Right cardiac atrium (tissue), 5 donors: ENCODE measurements at regions not wholly inside any gene's neighbourhood (a gene's known extent, or its start where the extent isn't known, plus 50 kb on each side); places are given as distances from the start of the nearest gene placed in this dataset.
A peak's percentile ranks its signal among the peaks of the same experiment; 100 is the strongest.

Source experiments
- ATAC-seq, 2 donors: fragments of 200-7000 bp; cut with Tn5 transposase; one replicate each; pipeline versions ENCODE4 v1.8.0 to v1.9.1; 2020; ENCODE audit warnings: moderate library complexity in 2 of 2, mild to moderate bottlenecking in 1 of 2
- DNase-seq, 3 donors: peaks; one replicate each; pipeline ENCODE4 v3.0.0-alpha.2; 2020
- H3K27ac ChIP-seq: one replicate; pipeline ENCODE4 v1.5.1; 2013; ENCODE audit warnings: mild to moderate bottlenecking, low read length, control low read depth, moderate library complexity
- H3K27me3 ChIP-seq: one replicate; pipeline ENCODE4 v1.6.1; 2013; ENCODE audit not compliant: control insufficient read depth, insufficient read depth
- H3K4me1 ChIP-seq: one replicate; pipeline ENCODE4 v1.6.1; 2013; ENCODE audit warnings: low read length; ENCODE audit not compliant: control insufficient read depth, insufficient read depth
- H3K4me3 ChIP-seq: one replicate; pipeline ENCODE4 v1.5.1; 2013; ENCODE audit warnings: low read length, control low read depth
- H3K9me3 ChIP-seq: one replicate; pipeline ENCODE4 v1.6.1; 2013; ENCODE audit warnings: low read length; ENCODE audit not compliant: control insufficient read depth
- WGBS: extraction: QIAGEN DNeasy Blood & Tissue Kit; methylation state at CpG from one replicate; pipeline ENCODE4 v1.1.7; 2013; 5-methylcytosine and 5-hydroxymethylcytosine counted together
- intact Hi-C, 4 donors: fragments of 100-400 bp; cut with DNase I; formaldehyde crosslinking; loops; one replicate each; pipeline versions ENCODE4 v1.11.0 to v1.14.0; 2022 to 2023
- donor health status: healthy with polysubstance abuse.
- donor health status: DM: no; HTN: yes; CAD: no.
- donor health status: DM: no; HTN: no; CAD: no.
- donor health status: DM: no; HTN: yes; CAD: no; lungs with severe emphysema.
- donor health status: DM: yes; HTN: yes; CAD: no.

GRCh38 chr2:15721411-15722067 is 129.9 kb downstream of the DDX1 start:
- no peaks in the 10 kb centered on the region for H3K4me1 ChIP-seq
- no peak overlapping the region for H3K4me3 ChIP-seq
- ATAC-seq (no peak), DNase-seq (no peak)
- WGBS, result 89% methylated on average over 10 of the region's 10 CpGs
- no peaks in the 10 kb centered on the region for H3K9me3 ChIP-seq
- no peak overlapping the region for H3K27ac ChIP-seq
- H3K27me3 ChIP-seq, result no peaks in the 10 kb centered on the region
- intact Hi-C loops, result no loop called here

GRCh38 chr2:15722980-15723379 is 131.3 kb downstream of the DDX1 start:
- Histone ChIP-seq H3K4me1 (no peaks in the 10 kb centered on the region), H3K4me3 (no peak overlapping the region), H3K9me3 (no peaks in the 10 kb centered on the region), H3K27me3 (no peaks in the 10 kb centered on the region), H3K27ac (no peak overlapping the region)
- ATAC-seq, result no peak
- 95% methylated on average over 3 of the region's 3 CpGs for WGBS
- DNase-seq, result no peak
- intact Hi-C loops, result no loop called here

DNA sequence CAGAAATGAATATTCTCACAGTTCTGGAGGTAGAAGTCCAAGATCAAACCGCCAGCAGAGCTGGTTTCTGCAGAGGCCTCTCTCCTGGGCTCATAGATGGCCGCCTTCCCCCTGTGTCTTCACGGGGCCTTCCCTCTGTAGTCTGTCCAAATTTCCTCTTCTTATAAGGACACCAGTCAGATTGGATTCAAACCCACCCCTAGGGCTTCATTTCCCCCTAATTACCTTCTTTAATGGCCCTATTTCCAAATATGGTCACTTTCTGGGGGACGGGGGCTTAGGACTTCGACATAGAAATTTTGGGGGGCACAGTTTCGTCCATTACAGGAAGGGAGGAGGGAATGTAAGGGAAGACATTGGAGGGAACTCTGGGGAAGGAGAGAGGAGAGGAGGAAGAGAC is 132.6 kb downstream of the DDX1 start:
- no peak for DNase-seq
- H3K27me3 ChIP-seq, result no peaks in the 10 kb centered on the region
- no peaks in the 10 kb centered on the region for H3K9me3 ChIP-seq
- ATAC-seq, result no peak
- no peaks in the 10 kb centered on the region for H3K4me1 ChIP-seq
- intact Hi-C loops, result no loop called here
- no peak overlapping the region for H3K4me3 ChIP-seq
- H3K27ac ChIP-seq, result no peak overlapping the region
- WGBS, result 87% methylated on average over 6 of the region's 6 CpGs

DNA sequence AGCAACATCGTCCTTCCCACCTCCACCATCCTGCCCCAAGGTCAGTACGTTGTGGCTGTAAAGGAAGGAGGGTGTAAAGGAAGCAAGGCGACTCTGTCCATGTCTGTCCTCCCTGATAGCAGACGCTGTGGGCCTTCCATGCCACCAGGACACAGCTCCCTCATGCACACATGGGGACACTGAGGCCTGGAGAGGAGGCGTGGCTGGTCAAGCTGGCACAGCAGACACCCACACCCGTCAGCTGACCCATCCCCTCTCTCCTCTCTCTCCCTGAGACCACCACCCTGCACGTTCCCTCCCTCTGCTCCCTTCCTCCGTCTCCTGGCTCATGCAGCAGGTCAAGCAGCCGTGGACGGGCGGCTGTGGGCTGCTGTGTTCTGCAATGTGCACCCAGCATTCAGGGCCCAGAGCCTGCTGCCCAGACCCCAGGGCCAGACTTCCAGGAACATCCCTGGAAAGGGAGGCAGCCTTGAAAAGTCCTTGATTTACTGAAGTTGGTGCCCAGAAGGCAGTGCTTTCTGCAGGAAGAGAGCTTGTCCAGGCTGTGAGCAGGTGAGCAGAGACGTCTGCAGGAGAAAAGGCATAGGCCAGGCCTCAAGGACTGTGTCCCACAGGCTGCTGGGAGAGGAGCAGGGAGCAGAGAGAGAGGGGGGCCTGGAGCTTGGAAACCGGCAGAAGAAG is 133.6 kb downstream of the DDX1 start:
- DNase-seq (no peak), ATAC-seq (no peak)
- Histone ChIP-seq H3K4me3 (no peak overlapping the region), H3K27ac (no peak overlapping the region), H3K27me3 (no peaks in the 10 kb centered on the region), H3K4me1 (peaks cover 1% of the 10 kb centered on the region), H3K9me3 (no peaks in the 10 kb centered on the region)
- 82% methylated on average over 13 of the region's 13 CpGs for WGBS
- intact Hi-C loops, result no loop called here

GRCh38 chr2:15725782-15726112 is 134.1 kb downstream of the DDX1 start:
- H3K27me3 ChIP-seq, result no peaks in the 10 kb centered on the region
- ATAC-seq, result no peak

DNA sequence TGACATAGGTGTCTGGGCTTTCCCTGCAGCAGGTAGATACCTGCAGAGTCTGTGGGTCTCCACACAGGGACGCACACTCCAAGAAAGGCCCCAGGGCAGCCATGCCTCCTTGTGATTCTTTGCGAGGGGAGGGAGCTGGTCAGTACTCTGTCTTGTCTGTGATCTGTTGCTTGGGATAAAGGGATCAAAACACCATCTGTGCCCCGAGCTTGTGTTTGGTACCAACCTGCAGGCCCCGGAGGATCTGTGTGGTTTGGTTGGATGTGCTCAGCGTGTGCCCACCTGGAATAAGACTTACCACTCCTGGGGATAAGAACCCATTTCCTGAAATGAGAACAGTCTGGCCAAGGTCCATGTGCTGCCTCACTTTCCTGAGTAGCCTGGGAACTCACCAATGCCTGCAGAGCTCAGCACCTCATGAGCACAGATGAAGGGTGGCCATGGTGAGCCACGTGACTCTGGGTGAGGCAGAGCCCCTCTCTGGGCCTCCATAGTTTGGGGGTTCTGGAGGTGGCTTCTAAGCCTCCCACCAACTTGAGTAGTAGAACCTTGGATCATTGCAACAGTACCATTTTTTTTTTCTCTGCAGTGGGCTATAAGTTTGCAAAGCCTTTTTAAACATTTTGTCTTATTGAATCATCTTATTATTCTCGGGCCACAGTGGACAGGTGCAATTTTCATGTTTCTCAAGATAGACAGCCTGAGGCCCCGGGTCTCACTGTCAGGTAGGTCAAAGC is 134.8 kb downstream of the DDX1 start:
- ATAC-seq (no peak), DNase-seq (no peak)
- intact Hi-C loops, result no loop called here
- WGBS, result 93% methylated on average over 8 of the region's 8 CpGs
- Histone ChIP-seq H3K27ac (no peak overlapping the region), H3K4me3 (no peak overlapping the region), H3K27me3 (no peaks in the 10 kb centered on the region), H3K4me1 (peaks cover 8% of the 10 kb centered on the region), H3K9me3 (no peaks in the 10 kb centered on the region)

More at GRCh38 chr2:15725782-15726112, 134.1 kb downstream of the DDX1 start:
- DNase-seq, result no peak
- Histone ChIP-seq H3K4me3 (no peak overlapping the region), H3K27ac (no peak overlapping the region), H3K9me3 (no peaks in the 10 kb centered on the region), H3K4me1 (peaks cover 5% of the 10 kb centered on the region)
- intact Hi-C loops, result no loop called here
- 89% methylated on average over 5 of the region's 5 CpGs for WGBS

DNA sequence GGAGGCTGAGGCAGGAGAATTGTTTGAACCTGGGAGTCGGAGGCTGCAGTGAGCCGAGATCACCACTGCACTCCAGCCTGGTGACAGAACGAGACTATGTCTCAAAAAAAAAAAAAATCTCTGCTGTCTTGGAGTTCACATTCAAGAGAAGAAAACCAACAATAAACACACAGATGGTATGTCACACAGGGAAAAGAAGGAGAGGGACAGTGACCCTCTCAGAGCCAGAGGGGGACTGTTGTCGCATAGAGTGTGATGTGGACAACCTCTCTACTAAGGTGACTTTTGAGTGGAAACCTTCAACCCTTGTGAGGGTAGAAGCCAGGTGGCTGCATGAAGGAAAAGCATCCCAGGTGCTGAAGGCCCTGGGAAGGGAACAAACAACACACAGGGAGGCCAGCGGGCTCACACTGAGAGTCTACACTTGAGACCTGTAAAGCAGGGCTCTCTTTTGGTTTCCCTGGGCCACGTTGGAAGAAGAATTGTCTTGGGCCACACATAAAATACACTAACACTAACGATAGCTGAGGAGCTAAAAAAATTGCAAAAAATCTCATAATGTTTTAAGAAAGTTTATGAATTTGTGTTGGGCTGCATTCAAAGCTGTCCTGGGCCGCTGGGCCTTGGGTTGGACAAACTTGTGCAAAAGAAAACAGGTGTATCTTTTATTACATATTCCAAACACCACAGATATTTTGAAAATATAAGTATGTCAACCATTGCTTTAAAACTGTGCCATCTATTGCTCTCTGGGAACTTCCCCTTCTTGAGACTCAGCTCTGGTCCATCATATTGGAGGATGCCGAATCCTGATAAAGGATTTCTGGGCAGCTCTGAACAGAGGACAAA is 136.0 kb downstream of the DDX1 start:
- ATAC-seq (no peak), DNase-seq (no peak)
- WGBS, result 87% methylated on average over 9 of the region's 9 CpGs
- Histone ChIP-seq H3K4me3 (no peak overlapping the region), H3K4me1 (peaks cover 12% of the 10 kb centered on the region), H3K27me3 (no peaks in the 10 kb centered on the region), H3K9me3 (no peaks in the 10 kb centered on the region), H3K27ac (no peak overlapping the region)
- intact Hi-C loops, result no loop called here

DNA sequence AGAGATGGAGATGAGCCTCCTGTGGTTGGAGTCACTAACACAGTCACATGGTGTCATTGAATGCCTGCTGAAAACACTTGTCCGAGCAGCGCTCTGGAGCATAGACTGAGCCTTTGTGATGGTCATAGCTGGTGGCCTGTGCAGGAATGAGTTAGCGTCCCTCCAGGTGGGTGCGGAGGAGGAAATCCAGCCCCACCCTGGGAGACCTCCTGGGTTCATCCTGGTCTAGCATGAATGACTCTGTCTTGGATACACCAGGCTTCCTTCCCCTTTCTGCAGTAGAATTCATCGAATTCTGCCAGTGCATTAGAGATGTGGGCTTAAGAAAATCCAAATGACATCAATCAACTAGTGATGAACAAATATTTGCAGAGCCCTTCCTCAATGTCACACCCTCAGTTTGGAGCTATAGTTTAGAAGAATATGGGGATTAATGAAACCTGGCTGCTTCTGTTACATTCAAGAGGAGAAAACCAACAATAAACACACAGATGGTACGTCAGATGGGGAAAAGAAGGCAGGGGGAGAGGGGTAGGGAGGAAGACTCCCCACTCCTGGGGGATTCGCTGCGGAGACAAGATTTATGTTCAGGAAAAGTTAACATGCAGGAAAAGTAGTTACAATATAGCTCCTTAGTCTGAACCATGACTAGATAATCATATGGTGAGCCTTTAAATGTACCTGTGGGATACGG is 136.7 kb downstream of the DDX1 start:
- no peaks in the 10 kb centered on the region for H3K27me3 ChIP-seq
- H3K27ac ChIP-seq, result no peak overlapping the region
- ATAC-seq, result no peak
- H3K4me3 ChIP-seq, result no peak overlapping the region
- intact Hi-C loops, result no loop called here
- H3K4me1 ChIP-seq, result peaks cover 12% of the 10 kb centered on the region
- no peaks in the 10 kb centered on the region for H3K9me3 ChIP-seq
- no peak for DNase-seq
- WGBS, result 95% methylated on average over 9 of the region's 9 CpGs

DNA sequence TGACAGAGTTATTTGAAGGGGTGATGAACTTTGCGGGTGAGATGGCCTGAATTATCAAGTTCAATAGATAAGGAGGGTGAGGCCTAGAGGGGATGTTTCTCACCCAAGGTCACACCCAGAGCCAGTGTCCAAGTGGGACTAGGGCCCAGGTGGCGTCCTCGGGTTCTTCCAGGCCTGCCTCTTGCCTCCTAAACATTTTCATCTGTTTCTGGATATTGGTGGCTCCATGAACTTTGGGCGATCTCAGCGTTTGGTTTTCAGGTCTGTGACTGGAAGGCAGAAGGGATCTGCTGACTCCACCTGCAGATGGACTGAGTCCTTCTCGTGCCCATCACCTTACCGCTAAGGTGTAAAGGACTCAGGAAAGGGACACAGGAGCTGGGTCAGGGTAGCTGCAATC is 137.3 kb downstream of the DDX1 start:
- WGBS, result 94% methylated on average over 7 of the region's 7 CpGs

DNA sequence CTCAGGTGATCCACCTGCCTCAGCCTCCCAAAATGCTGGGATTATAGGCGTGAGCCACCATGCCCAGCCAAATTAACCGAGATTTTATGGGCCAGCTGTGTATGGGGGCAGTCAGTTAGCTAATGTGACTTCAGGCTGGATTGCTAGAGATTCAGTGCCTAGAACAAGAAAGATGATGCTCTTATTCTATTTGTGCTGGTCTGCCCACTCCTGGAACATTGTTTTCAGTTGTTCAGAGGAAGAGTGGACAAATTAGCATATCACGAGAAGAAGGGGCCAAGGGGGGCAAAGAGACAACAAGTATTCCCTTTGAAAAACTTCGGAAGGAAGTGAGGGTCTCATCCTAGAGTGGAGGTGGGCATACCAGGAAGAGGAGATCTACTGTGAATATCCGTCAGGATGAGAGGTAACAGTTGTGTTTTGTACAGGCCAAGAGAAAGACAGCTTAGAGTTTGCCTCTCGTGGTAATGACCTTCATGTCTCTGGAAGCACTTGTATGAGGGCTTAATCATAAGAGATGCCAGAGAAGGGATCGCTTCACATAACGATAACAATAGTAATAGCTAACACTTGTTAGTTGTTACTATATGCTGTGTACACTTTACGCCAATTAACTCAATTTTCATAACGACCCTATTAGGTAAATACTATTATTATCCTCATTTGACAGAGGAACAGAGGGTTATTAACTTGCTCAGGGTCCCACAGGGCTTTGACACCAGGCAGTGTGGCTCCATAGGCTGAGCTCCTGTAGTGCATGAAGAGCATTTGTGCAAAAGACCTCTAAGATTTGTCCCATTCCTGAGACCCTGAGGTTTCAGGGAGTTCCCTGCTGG is 138.3 kb downstream of the DDX1 start:
- H3K27me3 ChIP-seq, result no peaks in the 10 kb centered on the region
- no peak for DNase-seq
- no peak overlapping the region for H3K4me3 ChIP-seq
- H3K9me3 ChIP-seq, result no peaks in the 10 kb centered on the region
- peak in 1 of 2 donors; percentile 16 for ATAC-seq
- intact Hi-C loops, result no loop called here
- WGBS, result 59% methylated on average over 10 of the region's 10 CpGs
- peaks cover 12% of the 10 kb centered on the region for H3K4me1 ChIP-seq
- peak overlapping the region; percentile 79 for H3K27ac ChIP-seq

More for the DNA sequence above, 137.3 kb downstream of the DDX1 start:
- peaks cover 12% of the 10 kb centered on the region for H3K4me1 ChIP-seq
- no peaks in the 10 kb centered on the region for H3K27me3 ChIP-seq
- ATAC-seq (no peak), DNase-seq (no peak)
- intact Hi-C loops, result no loop called here
- H3K9me3 ChIP-seq, result no peaks in the 10 kb centered on the region
- H3K4me3 ChIP-seq, result no peak overlapping the region
- no peak overlapping the region for H3K27ac ChIP-seq
